Thyroid gland (tissue), 4 donors: ENCODE measurements at regions not wholly inside any gene's neighbourhood (a gene's known extent, or its start where the extent isn't known, plus 50 kb on each side); places are given as distances from the start of the nearest gene placed in this dataset.

Source experiments
- POLR2A ChIP-seq, 2 donors: fragments of 450-650 bp; IDR thresholded peaks; one replicate each; pipeline ENCODE4 v1.6.1; 2017; ENCODE audit warnings: antibody characterized with exemption in 2 of 2, mild to moderate bottlenecking in 2 of 2, moderate library complexity in 1 of 2
- TF ChIP-seq, protein P1 (sequence below), 6 experiments: fragments of 200-600 bp in 3 of 6; fragments of 450-650 bp in 3 of 6; sonication (generic) in 3 of 6; IDR thresholded peaks; one replicate each; pipeline ENCODE4 v1.5.1; 2016 to 2019; ENCODE audit warnings: antibody characterized with exemption in 6 of 6, mild to moderate bottlenecking in 2 of 6, inconsistent platforms in 1 of 6, moderate library complexity in 1 of 6

GRCh38 chr15:58369261-58369701, 62.5 kb upstream of the LIPC start:
- TF ChIP-seq, protein P1, sequence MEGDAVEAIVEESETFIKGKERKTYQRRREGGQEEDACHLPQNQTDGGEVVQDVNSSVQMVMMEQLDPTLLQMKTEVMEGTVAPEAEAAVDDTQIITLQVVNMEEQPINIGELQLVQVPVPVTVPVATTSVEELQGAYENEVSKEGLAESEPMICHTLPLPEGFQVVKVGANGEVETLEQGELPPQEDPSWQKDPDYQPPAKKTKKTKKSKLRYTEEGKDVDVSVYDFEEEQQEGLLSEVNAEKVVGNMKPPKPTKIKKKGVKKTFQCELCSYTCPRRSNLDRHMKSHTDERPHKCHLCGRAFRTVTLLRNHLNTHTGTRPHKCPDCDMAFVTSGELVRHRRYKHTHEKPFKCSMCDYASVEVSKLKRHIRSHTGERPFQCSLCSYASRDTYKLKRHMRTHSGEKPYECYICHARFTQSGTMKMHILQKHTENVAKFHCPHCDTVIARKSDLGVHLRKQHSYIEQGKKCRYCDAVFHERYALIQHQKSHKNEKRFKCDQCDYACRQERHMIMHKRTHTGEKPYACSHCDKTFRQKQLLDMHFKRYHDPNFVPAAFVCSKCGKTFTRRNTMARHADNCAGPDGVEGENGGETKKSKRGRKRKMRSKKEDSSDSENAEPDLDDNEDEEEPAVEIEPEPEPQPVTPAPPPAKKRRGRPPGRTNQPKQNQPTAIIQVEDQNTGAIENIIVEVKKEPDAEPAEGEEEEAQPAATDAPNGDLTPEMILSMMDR (IDR thresholded peaks at IDR 0.05), result no peak
- TF ChIP-seq POLR2A (IDR thresholded peaks at IDR 0.05), result no peak
